H1 (cell line): ENCODE measurements at regions not wholly inside any gene's neighbourhood (a gene's known extent, or its start where the extent isn't known, plus 50 kb on each side); places are given as distances from the start of the nearest gene placed in this dataset.

Source experiments
- CTCF ChIA-PET: fragments of 300-600 bp; sonication (Branson Sonifier 250); formaldehyde crosslinking; loops from one replicate; lab custom pipeline; 2021; ENCODE audit not compliant: partially characterized antibody; lab: Charles Lee
- POLR2A ChIA-PET: fragments of 300-600 bp; sonication (Branson Sonifier 250); formaldehyde crosslinking; loops from one replicate; lab custom pipeline; 2021; ENCODE audit warnings: inconsistent platforms; ENCODE audit not compliant: partially characterized antibody; lab: Charles Lee
- DNase-seq, 2 experiments: peaks; one replicate each; pipeline versions ENCODE4 v3.0.0 to v3.0.0-alpha.2; 2010 to 2022; ENCODE audit warnings: low spot score in 2 of 2, low read depth in 1 of 2, mixed read lengths in 1 of 2
- FAIRE-seq: peaks from 2 replicates; lab custom pipeline; 2011; peaks lifted over from hg19 to GRCh38; lab: Jason Lieb, UNC
- H2AFZ ChIP-seq: 2 replicates; pipeline ENCODE4 v1.8.1; 2012; ENCODE audit warnings: low read length, inconsistent platforms
- H2AK5ac ChIP-seq: 2 replicates; pipeline ENCODE4 v1.6.1; 2013; ENCODE audit warnings: low read depth, low read length
- H2BK120ac ChIP-seq: replicated peaks from 2 replicates; pipeline ENCODE3; 2013; ENCODE audit warnings: low read depth, low read length, inconsistent platforms
- H2BK12ac ChIP-seq: 2 replicates; pipeline ENCODE4 v1.6.1; 2013; ENCODE audit warnings: low read depth, low read length
- H2BK15ac ChIP-seq: 2 replicates; pipeline ENCODE4 v1.6.1; 2013; ENCODE audit warnings: low read length
- H2BK20ac ChIP-seq: 2 replicates; pipeline ENCODE4 v1.6.1; 2013; ENCODE audit warnings: low read length
- H2BK5ac ChIP-seq: 2 replicates; pipeline ENCODE4 v1.6.1; 2013; ENCODE audit warnings: low read depth, low read length
- H3K14ac ChIP-seq: 2 replicates; pipeline ENCODE4 v1.6.1; 2013; ENCODE audit warnings: inconsistent platforms; ENCODE audit not compliant: insufficient read length
- H3K18ac ChIP-seq: 2 replicates; pipeline ENCODE4 v1.6.1; 2013; ENCODE audit warnings: low read length; ENCODE audit errors: extremely low read depth
- H3K23ac ChIP-seq: 2 replicates; pipeline ENCODE4 v1.6.1; 2013; ENCODE audit warnings: inconsistent platforms; ENCODE audit not compliant: insufficient read length
- H3K23me2 ChIP-seq: 2 replicates; pipeline ENCODE4 v1.6.1; 2013; ENCODE audit warnings: low read depth, low read length
- H3K27ac ChIP-seq: 2 replicates; pipeline ENCODE4 v1.6.1; 2011; ENCODE audit warnings: low read depth, low read length, inconsistent platforms
- H3K27me3 ChIP-seq, 4 experiments: replicated peaks in 1 of 4; 1 replicate in 1 of 4; 2 replicates in 3 of 4; pipeline versions ENCODE4 v1.6.1 to v1.8.1; 2011 to 2013; ENCODE audit warnings: low read length in 3 of 4, mild to moderate bottlenecking in 3 of 4, inconsistent platforms in 2 of 4, mixed read lengths in 2 of 4, moderate library complexity in 1 of 4; ENCODE audit not compliant: control insufficient read depth in 3 of 4, insufficient read depth in 3 of 4; ENCODE audit errors: extremely low read depth in 1 of 4
- H3K36me3 ChIP-seq, 4 experiments: 2 replicates each; pipeline versions ENCODE4 v1.6.1 to v1.8.1; 2011 to 2013; ENCODE audit warnings: mild to moderate bottlenecking in 4 of 4, low read length in 3 of 4, moderate library complexity in 2 of 4, control low read depth in 1 of 4, inconsistent platforms in 1 of 4; ENCODE audit not compliant: insufficient read depth in 4 of 4, control insufficient read depth in 2 of 4
- H3K4ac ChIP-seq: replicated peaks from 2 replicates; pipeline ENCODE3; 2013; ENCODE audit warnings: low read length, low read depth, mixed read lengths, inconsistent platforms; ENCODE audit not compliant: insufficient read length
- H3K4me1 ChIP-seq, 4 experiments: replicated peaks in 1 of 4; 1 replicate in 1 of 4; 2 replicates in 3 of 4; pipeline versions ENCODE4 v1.6.1 to v1.8.1; 2011 to 2013; ENCODE audit warnings: low read length in 3 of 4, inconsistent platforms in 2 of 4, mixed read lengths in 1 of 4; ENCODE audit not compliant: insufficient read depth in 4 of 4, control insufficient read depth in 3 of 4
- H3K4me2 ChIP-seq, 2 experiments: 2 replicates each; pipeline versions ENCODE4 v1.6.1 to v1.8.1; 2011 to 2013; ENCODE audit warnings: low read depth in 2 of 2, low read length in 2 of 2, control low read depth in 1 of 2, inconsistent platforms in 1 of 2, mild to moderate bottlenecking in 1 of 2; ENCODE audit not compliant: insufficient read depth in 1 of 2
- H3K4me3 ChIP-seq, 4 experiments: fragments of 200-600, 300-600 bp in 1 of 4; sonication (generic), shearing (Covaris generic), sonication (Bioruptor Twin) in 1 of 4; 2 replicates each; pipeline versions ENCODE4 v1.5.1 to v1.8.1; 2011 to 2016; ENCODE audit warnings: low read length in 4 of 4, low read depth in 3 of 4, control low read depth in 2 of 4, inconsistent platforms in 2 of 4, mild to moderate bottlenecking in 2 of 4, mixed read lengths in 1 of 4, moderate library complexity in 1 of 4; ENCODE audit not compliant: insufficient read depth in 2 of 4; ENCODE audit errors: extremely low read depth in 1 of 4
- H3K56ac ChIP-seq: replicated peaks from 2 replicates; pipeline ENCODE3; 2013; ENCODE audit warnings: low read depth, mild to moderate bottlenecking, mixed read lengths, low read length, inconsistent platforms; ENCODE audit not compliant: insufficient read length
- H3K79me1 ChIP-seq: 2 replicates; pipeline ENCODE4 v1.6.1; 2013; ENCODE audit warnings: low read depth, low read length, control low read depth
- H3K79me2 ChIP-seq, 2 experiments: 2 replicates each; pipeline versions ENCODE4 v1.6.1 to v1.8.1; 2012 to 2013; ENCODE audit warnings: low read length in 2 of 2, mild to moderate bottlenecking in 2 of 2, inconsistent platforms in 1 of 2; ENCODE audit not compliant: insufficient read depth in 2 of 2, control insufficient read depth in 1 of 2
- H3K9ac ChIP-seq, 4 experiments: replicated peaks in 1 of 4; 1 replicate in 1 of 4; 2 replicates in 3 of 4; pipeline versions ENCODE4 v1.6.1 to v1.8.1; 2011 to 2013; ENCODE audit warnings: low read depth in 3 of 4, low read length in 3 of 4, control low read depth in 2 of 4, mild to moderate bottlenecking in 2 of 4, moderate library complexity in 2 of 4, inconsistent platforms in 1 of 4; ENCODE audit errors: extremely low read depth in 1 of 4
- H3K9me3 ChIP-seq, 2 experiments: 2 replicates each; pipeline versions ENCODE4 v1.6.1 to v1.8.1; 2012 to 2013; ENCODE audit warnings: mild to moderate bottlenecking in 2 of 2, moderate library complexity in 2 of 2, control low read depth in 1 of 2, inconsistent platforms in 1 of 2, low read depth in 1 of 2, low read length in 1 of 2, mixed read lengths in 1 of 2; ENCODE audit not compliant: insufficient read depth in 2 of 2
- H4K20me1 ChIP-seq, 2 experiments: replicated peaks in 1 of 2; 2 replicates each; pipeline versions ENCODE3 to v1.8.1; 2011 to 2013; ENCODE audit warnings: inconsistent platforms in 2 of 2, low read length in 2 of 2, mild to moderate bottlenecking in 1 of 2; ENCODE audit not compliant: insufficient read depth in 2 of 2, control insufficient read depth in 1 of 2
- H4K5ac ChIP-seq: 2 replicates; pipeline ENCODE4 v1.6.1; 2013; ENCODE audit warnings: low read length, low read depth, mixed read lengths, inconsistent platforms; ENCODE audit not compliant: insufficient read length
- H4K8ac ChIP-seq: 2 replicates; pipeline ENCODE4 v1.8.0; 2013; ENCODE audit warnings: mild to moderate bottlenecking, moderate library complexity, low read length, inconsistent platforms; ENCODE audit not compliant: insufficient read depth; ENCODE audit errors: extremely low read depth
- H4K91ac ChIP-seq: replicated peaks from 2 replicates; pipeline ENCODE3; 2013; ENCODE audit warnings: low read length, mixed read lengths, inconsistent platforms; ENCODE audit not compliant: insufficient read length
- ASH2L ChIP-seq: fragments of 200-600, 300-600 bp; sonication (generic); IDR thresholded peaks from one replicate; pipeline ENCODE4 v1.7.1; 2017; ENCODE audit warnings: low read length
- BRCA1 ChIP-seq: IDR thresholded peaks from 2 replicates; pipeline ENCODE4 v1.6.1; 2012; ENCODE audit warnings: low read depth, low read length, improper control_type of control experiment
- CBX5 ChIP-seq: fragments of 300-800, 300-1000 bp; sonication (generic); IDR thresholded peaks from 2 replicates; pipeline ENCODE4 v1.7.1; 2016; ENCODE audit warnings: antibody characterized with exemption, low read length, low read depth
- CREB1 ChIP-seq: IDR thresholded peaks from 2 replicates; pipeline ENCODE4 v1.6.1; 2012; ENCODE audit warnings: inconsistent platforms
- FOSL1 ChIP-seq: IDR thresholded peaks from 2 replicates; pipeline ENCODE4 v1.6.1; 2011; ENCODE audit warnings: mild to moderate bottlenecking, low read depth, low read length, moderate library complexity; ENCODE audit not compliant: insufficient read depth
- GABPA ChIP-seq: IDR thresholded peaks from 2 replicates; pipeline ENCODE4 v1.6.1; 2011; ENCODE audit warnings: mild to moderate bottlenecking, low read length, moderate library complexity, borderline replicate concordance; ENCODE audit not compliant: insufficient read depth
- JUN ChIP-seq: IDR thresholded peaks from 2 replicates; pipeline ENCODE4 v1.6.1; 2011; ENCODE audit warnings: low read depth, mild to moderate bottlenecking, improper control_type of control experiment, low read length
- POU5F1 ChIP-seq: IDR thresholded peaks from 2 replicates; pipeline ENCODE4 v1.6.1; 2011; ENCODE audit warnings: low read depth, mild to moderate bottlenecking, low read length, moderate library complexity
- SAP30 ChIP-seq: fragments of 300-600 bp; sonication (generic); IDR thresholded peaks from 2 replicates; pipeline ENCODE4 v1.7.1; 2012; ENCODE audit warnings: low read length, moderate library complexity, mild to moderate bottlenecking, inconsistent platforms; ENCODE audit not compliant: insufficient read depth, insufficient replicate concordance
- SP1 ChIP-seq: IDR thresholded peaks from 2 replicates; pipeline ENCODE4 v1.6.1; 2011; ENCODE audit warnings: low read depth, low read length
- SP4 ChIP-seq: IDR thresholded peaks from 2 replicates; pipeline ENCODE4 v1.6.1; 2012; ENCODE audit warnings: low read length, inconsistent platforms
- WGBS, 2 experiments: shearing (Covaris generic) in 1 of 2; methylation state at CpG; one replicate each; pipeline versions ENCODE4 v1.1.6 to v1.1.7; 2013 to 2015; ENCODE audit warnings: low lambda C conversion rate in 2 of 2, mixed read lengths in 2 of 2, inconsistent platforms in 1 of 2, low coverage in 1 of 2, missing lambda C conversion rate in 1 of 2; ENCODE audit not compliant: insufficient replicate concordance in 2 of 2, insufficient coverage in 1 of 2, insufficient read length in 1 of 2; ENCODE audit errors: extremely low coverage in 1 of 2, missing lambda C conversion rate in 1 of 2; 5-methylcytosine and 5-hydroxymethylcytosine counted together
- TF ChIP-seq, protein P1 (sequence below): IDR thresholded peaks from 2 replicates; pipeline ENCODE4 v1.6.1; 2012; ENCODE audit warnings: inconsistent platforms

DNA sequence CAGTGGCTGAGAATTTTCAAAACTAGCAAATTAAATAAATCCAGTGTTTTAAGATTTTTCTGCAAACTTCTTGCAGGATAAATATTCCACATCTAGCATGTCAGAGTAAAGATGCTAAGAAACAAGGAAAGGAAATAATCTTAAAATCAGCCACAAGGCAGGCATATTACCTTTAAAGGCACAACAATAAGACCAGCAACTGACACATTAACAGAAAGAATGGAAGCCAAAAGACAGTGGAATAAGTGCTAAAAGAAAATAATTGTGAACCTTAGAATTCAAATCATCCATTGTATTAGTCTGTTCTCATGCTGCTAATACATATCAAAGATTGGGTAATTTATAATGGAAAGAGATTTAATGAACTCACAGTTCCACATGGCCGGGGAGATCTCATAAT is 132.4 kb downstream of the FAR1 start:
- H2BK12ac ChIP-seq = no peak overlapping the region
- H3K9ac ChIP-seq = no peak overlapping the region
- no peaks in the 10 kb centered on the region for H4K20me1 ChIP-seq
- no peak overlapping the region for H4K5ac ChIP-seq
- H2AK5ac ChIP-seq = no peak overlapping the region
- H3K4ac ChIP-seq = no peak overlapping the region
- CTCF ChIA-PET = no interaction called here
- no peaks in the 10 kb centered on the region for H3K27me3 ChIP-seq
- no peak overlapping the region for H2AFZ ChIP-seq
- DNase-seq = no peak
- H3K27ac ChIP-seq = no peak overlapping the region
- TF ChIP-seq ASH2L (no peak), SAP30 (no peak), CREB1 (no peak), JUN (no peak), POU5F1 (no peak), CBX5 (no peak), SP1 (no peak), BRCA1 (no peak), GABPA (no peak), SP4 (no peak), FOSL1 (no peak)
- TF ChIP-seq, protein P1, sequence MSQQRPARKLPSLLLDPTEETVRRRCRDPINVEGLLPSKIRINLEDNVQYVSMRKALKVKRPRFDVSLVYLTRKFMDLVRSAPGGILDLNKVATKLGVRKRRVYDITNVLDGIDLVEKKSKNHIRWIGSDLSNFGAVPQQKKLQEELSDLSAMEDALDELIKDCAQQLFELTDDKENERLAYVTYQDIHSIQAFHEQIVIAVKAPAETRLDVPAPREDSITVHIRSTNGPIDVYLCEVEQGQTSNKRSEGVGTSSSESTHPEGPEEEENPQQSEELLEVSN = no peak
- H2BK20ac ChIP-seq = no peak overlapping the region
- peaks cover 6 to 8% of the 10 kb centered on the region in 2 experiments; a peak in 2 of 4 replicates for H3K9me3 ChIP-seq
- no peak overlapping the region for H3K4me2 ChIP-seq
- H3K18ac ChIP-seq = no peak overlapping the region
- no peaks in the 10 kb centered on the region for H3K79me1 ChIP-seq
- no peak overlapping the region for H3K56ac ChIP-seq
- no peaks in the 10 kb centered on the region for H3K4me1 ChIP-seq
- H3K14ac ChIP-seq = no peak overlapping the region
- H2BK120ac ChIP-seq = no peak overlapping the region
- H2BK15ac ChIP-seq = no peak overlapping the region
- no peak for FAIRE-seq
- no peak overlapping the region for H4K8ac ChIP-seq
- H3K23ac ChIP-seq = no peak overlapping the region
- H4K91ac ChIP-seq = no peak overlapping the region
- H3K36me3 ChIP-seq = no peaks in the 10 kb centered on the region
- POLR2A ChIA-PET = no interaction called here
- H3K23me2 ChIP-seq = no peaks in the 10 kb centered on the region
- no peak overlapping the region for H3K4me3 ChIP-seq
- 83% methylated on average over 1 of the region's 1 CpG; no CpG with 5 or more reads in 1 of the 2 experiments for WGBS, 2 experiments
- no peaks in the 10 kb centered on the region for H3K79me2 ChIP-seq
- H2BK5ac ChIP-seq = no peak overlapping the region
